Nephron progenitor cell (in vitro differentiated cells): ENCODE measurements at regions not wholly inside any gene's neighbourhood (a gene's known extent, or its start where the extent isn't known, plus 50 kb on each side); places are given as distances from the start of the nearest gene placed in this dataset.
"Not testable (repeated sequence)": the region's sequence is repeated elsewhere in the genome, so short reads cannot be mapped to it uniquely, and the experiment has no call there.

Experiments
- DNase-seq: peaks from one replicate; pipeline ENCODE4 v3.0.0; 2021
- H3K27ac Mint-ChIP-seq: 2 replicates; pipeline ENCODE4 v1.8.0; 2021; ENCODE audit warnings: mild to moderate bottlenecking, moderate library complexity, mixed read lengths
- H3K27me3 Mint-ChIP-seq: 2 replicates; pipeline ENCODE4 v1.8.0; 2021; ENCODE audit warnings: mild to moderate bottlenecking, low read depth, mixed read lengths; ENCODE audit not compliant: poor library complexity
- H3K36me3 Mint-ChIP-seq: 2 replicates; pipeline ENCODE4 v1.8.0; 2021; ENCODE audit warnings: low read depth, mixed read lengths
- H3K4me1 Mint-ChIP-seq: 2 replicates; pipeline ENCODE4 v1.8.0; 2021; ENCODE audit warnings: mixed read lengths
- H3K4me3 Mint-ChIP-seq: 2 replicates; pipeline ENCODE4 v1.8.0; 2021; ENCODE audit warnings: mild to moderate bottlenecking, moderate library complexity, mixed read lengths
- H3K9me3 Mint-ChIP-seq: 2 replicates; pipeline ENCODE4 v1.8.0; 2021; ENCODE audit warnings: mild to moderate bottlenecking, moderate library complexity, mixed read lengths

- not testable (repeated sequence) for H3K4me3 Mint-ChIP-seq, H3K4me1 Mint-ChIP-seq, H3K36me3 Mint-ChIP-seq, H3K27me3 Mint-ChIP-seq, DNase-seq, H3K27ac Mint-ChIP-seq, H3K9me3 Mint-ChIP-seq
Observed at GRCh38 chr2:87547966-87548365, 199.9 kb upstream of the PLGLB2 start.

- H3K9me3 Mint-ChIP-seq, H3K27me3 Mint-ChIP-seq, DNase-seq, H3K27ac Mint-ChIP-seq, H3K36me3 Mint-ChIP-seq, H3K4me3 Mint-ChIP-seq, H3K4me1 Mint-ChIP-seq: not testable (repeated sequence)
Observed at GRCh38 chr2:87548681-87549536, 199.0 kb upstream of the PLGLB2 start.

- H3K27ac Mint-ChIP-seq, H3K9me3 Mint-ChIP-seq, H3K4me1 Mint-ChIP-seq, DNase-seq, H3K27me3 Mint-ChIP-seq, H3K36me3 Mint-ChIP-seq, H3K4me3 Mint-ChIP-seq: not testable (repeated sequence)
Observed at GRCh38 chr2:87549561-87550202, 198.2 kb upstream of the PLGLB2 start.

- not testable (repeated sequence) for DNase-seq, H3K27ac Mint-ChIP-seq, H3K36me3 Mint-ChIP-seq, H3K4me1 Mint-ChIP-seq, H3K27me3 Mint-ChIP-seq, H3K9me3 Mint-ChIP-seq, H3K4me3 Mint-ChIP-seq
Observed at GRCh38 chr2:87554678-87555077, 193.2 kb upstream of the PLGLB2 start.

- H3K36me3 Mint-ChIP-seq, H3K27ac Mint-ChIP-seq, H3K27me3 Mint-ChIP-seq, H3K4me1 Mint-ChIP-seq, DNase-seq, H3K9me3 Mint-ChIP-seq, H3K4me3 Mint-ChIP-seq: not testable (repeated sequence)
Observed at GRCh38 chr2:87555082-87555481, 192.8 kb upstream of the PLGLB2 start.

- not testable (repeated sequence) for H3K9me3 Mint-ChIP-seq, H3K4me3 Mint-ChIP-seq, H3K27me3 Mint-ChIP-seq, DNase-seq, H3K36me3 Mint-ChIP-seq, H3K4me1 Mint-ChIP-seq, H3K27ac Mint-ChIP-seq
Observed at GRCh38 chr2:87559001-87559400, 188.9 kb upstream of the PLGLB2 start.

GRCh38 chr2:87559735-87560134 is 188.2 kb upstream of the PLGLB2 start:
- not testable (repeated sequence) for H3K4me1 Mint-ChIP-seq, H3K27me3 Mint-ChIP-seq, DNase-seq, H3K36me3 Mint-ChIP-seq, H3K27ac Mint-ChIP-seq, H3K4me3 Mint-ChIP-seq, H3K9me3 Mint-ChIP-seq

GRCh38 chr2:87565116-87565515 is 182.8 kb upstream of the PLGLB2 start:
- not testable (repeated sequence) for DNase-seq, H3K4me1 Mint-ChIP-seq, H3K9me3 Mint-ChIP-seq, H3K27me3 Mint-ChIP-seq, H3K27ac Mint-ChIP-seq, H3K36me3 Mint-ChIP-seq, H3K4me3 Mint-ChIP-seq

- not testable (repeated sequence) for H3K27ac Mint-ChIP-seq, H3K27me3 Mint-ChIP-seq
Observed at GRCh38 chr2:87566531-87566930, 181.4 kb upstream of the PLGLB2 start.

GRCh38 chr2:87567093-87567492 is 180.8 kb upstream of the PLGLB2 start:
- not testable (repeated sequence) for DNase-seq, H3K27me3 Mint-ChIP-seq, H3K4me3 Mint-ChIP-seq, H3K9me3 Mint-ChIP-seq, H3K36me3 Mint-ChIP-seq, H3K4me1 Mint-ChIP-seq, H3K27ac Mint-ChIP-seq

More at GRCh38 chr2:87566531-87566930, 181.4 kb upstream of the PLGLB2 start:
- H3K36me3 Mint-ChIP-seq, H3K4me1 Mint-ChIP-seq, DNase-seq, H3K9me3 Mint-ChIP-seq, H3K4me3 Mint-ChIP-seq: not testable (repeated sequence)

- DNase-seq, H3K4me3 Mint-ChIP-seq, H3K36me3 Mint-ChIP-seq, H3K4me1 Mint-ChIP-seq, H3K27me3 Mint-ChIP-seq, H3K9me3 Mint-ChIP-seq, H3K27ac Mint-ChIP-seq: not testable (repeated sequence)
Observed at GRCh38 chr2:87567912-87568311, 180.0 kb upstream of the PLGLB2 start.

- not testable (repeated sequence) for DNase-seq, H3K27me3 Mint-ChIP-seq, H3K9me3 Mint-ChIP-seq, H3K27ac Mint-ChIP-seq, H3K36me3 Mint-ChIP-seq, H3K4me1 Mint-ChIP-seq, H3K4me3 Mint-ChIP-seq
Observed at GRCh38 chr2:87568554-87569278, 179.2 kb upstream of the PLGLB2 start.

GRCh38 chr2:87569689-87570397 is 178.0 kb upstream of the PLGLB2 start:
- not testable (repeated sequence) for H3K4me3 Mint-ChIP-seq, H3K27me3 Mint-ChIP-seq, DNase-seq, H3K4me1 Mint-ChIP-seq, H3K9me3 Mint-ChIP-seq, H3K36me3 Mint-ChIP-seq, H3K27ac Mint-ChIP-seq

GRCh38 chr2:87571889-87572465 is 175.9 kb upstream of the PLGLB2 start:
- not testable (repeated sequence) for H3K27me3 Mint-ChIP-seq, H3K27ac Mint-ChIP-seq, H3K4me3 Mint-ChIP-seq, H3K36me3 Mint-ChIP-seq, DNase-seq, H3K4me1 Mint-ChIP-seq, H3K9me3 Mint-ChIP-seq
